ENCODE measurements at regions not wholly inside any gene's neighbourhood (a gene's known extent, or its start where the extent isn't known, plus 50 kb on each side); places are given as distances from the start of the nearest gene placed in this dataset.

DNA sequence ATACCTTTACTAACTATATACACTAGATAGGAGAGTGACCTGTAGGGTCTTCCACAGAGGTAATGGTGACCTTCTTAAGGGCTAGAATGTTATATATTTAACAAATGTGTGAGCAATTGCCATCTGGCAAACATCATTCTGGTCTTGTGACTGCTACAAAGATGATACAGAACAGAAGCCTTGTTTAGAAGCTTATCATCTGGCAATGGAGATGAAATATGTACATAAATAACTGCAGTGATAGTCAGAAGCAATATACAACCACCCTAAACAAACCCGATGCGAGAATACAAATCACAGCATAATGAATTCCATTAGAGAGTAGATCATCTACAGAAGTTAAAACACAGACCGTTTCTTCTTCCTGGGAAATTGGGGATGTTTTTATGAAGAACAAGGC is 952.7 kb upstream of the SLIT2 start:
- no TSS peak for BruUV-seq (replicated peaks)
- no peak overlapping the region for H3K4me2 ChIP-seq
- ChIA-PET CTCF (no interaction called here), POLR2A (ENCODE audit: unreplicated experiment) (no interaction called here)
- no peak for DNase-seq
- no peaks in the 10 kb centered on the region for H4K20me1 ChIP-seq (ENCODE audit: insufficient read depth)
- no peaks in the 10 kb centered on the region for H3K36me3 ChIP-seq (ENCODE audit: low read depth)
- H2AFZ ChIP-seq: no peak overlapping the region
- TF ChIP-seq EZH2 (IDR thresholded peaks at IDR 0.05; ENCODE audit: low read depth): no peak
- TF ChIP-seq, protein P1, sequence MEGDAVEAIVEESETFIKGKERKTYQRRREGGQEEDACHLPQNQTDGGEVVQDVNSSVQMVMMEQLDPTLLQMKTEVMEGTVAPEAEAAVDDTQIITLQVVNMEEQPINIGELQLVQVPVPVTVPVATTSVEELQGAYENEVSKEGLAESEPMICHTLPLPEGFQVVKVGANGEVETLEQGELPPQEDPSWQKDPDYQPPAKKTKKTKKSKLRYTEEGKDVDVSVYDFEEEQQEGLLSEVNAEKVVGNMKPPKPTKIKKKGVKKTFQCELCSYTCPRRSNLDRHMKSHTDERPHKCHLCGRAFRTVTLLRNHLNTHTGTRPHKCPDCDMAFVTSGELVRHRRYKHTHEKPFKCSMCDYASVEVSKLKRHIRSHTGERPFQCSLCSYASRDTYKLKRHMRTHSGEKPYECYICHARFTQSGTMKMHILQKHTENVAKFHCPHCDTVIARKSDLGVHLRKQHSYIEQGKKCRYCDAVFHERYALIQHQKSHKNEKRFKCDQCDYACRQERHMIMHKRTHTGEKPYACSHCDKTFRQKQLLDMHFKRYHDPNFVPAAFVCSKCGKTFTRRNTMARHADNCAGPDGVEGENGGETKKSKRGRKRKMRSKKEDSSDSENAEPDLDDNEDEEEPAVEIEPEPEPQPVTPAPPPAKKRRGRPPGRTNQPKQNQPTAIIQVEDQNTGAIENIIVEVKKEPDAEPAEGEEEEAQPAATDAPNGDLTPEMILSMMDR (conservative IDR thresholded peaks at IDR 0.05): no peak
- H3K27ac ChIP-seq: no peak overlapping the region
- intact Hi-C loops (cut with micrococcal nuclease; ENCODE audit: unreplicated experiment): no loop called here
- H3K4me3 ChIP-seq: no peak overlapping the region
- H3K4me1 ChIP-seq (replicated peaks; ENCODE audit: insufficient read depth): no peaks in the 10 kb centered on the region
- H3F3A ChIP-seq (ENCODE audit: insufficient read depth, low read depth): no peaks in the 10 kb centered on the region
- H3K27me3 ChIP-seq (ENCODE audit: insufficient read depth, low read depth): no peaks in the 10 kb centered on the region
- H3K9me2 ChIP-seq (ENCODE audit: insufficient read depth): no peaks in the 10 kb centered on the region
- H3K79me2 ChIP-seq (ENCODE audit: low read depth): no peaks in the 10 kb centered on the region
- H3K9me3 ChIP-seq (ENCODE audit: insufficient read depth, low read depth): no peaks in the 10 kb centered on the region

DNA sequence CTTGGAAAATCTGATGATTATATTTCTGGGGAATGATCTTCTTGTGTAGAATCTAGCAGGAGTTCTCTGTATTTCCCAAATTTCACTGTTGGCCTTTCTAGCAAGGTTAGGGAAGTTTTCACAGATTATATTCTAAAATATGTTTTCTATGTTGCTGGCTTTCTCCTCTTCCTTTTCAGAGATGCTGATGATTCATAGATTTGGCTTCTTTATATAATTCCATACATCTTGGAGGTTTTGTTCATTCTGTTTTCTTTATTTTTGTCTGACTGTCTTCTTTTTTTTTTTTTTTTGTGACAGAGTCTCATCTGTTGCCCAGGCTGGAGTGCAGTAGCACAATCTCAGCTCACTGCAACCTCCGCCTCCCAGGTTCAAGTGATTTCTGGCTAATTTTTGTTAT is 957.9 kb upstream of the SLIT2 start:
- no TSS peak for BruUV-seq (replicated peaks)
- intact Hi-C loops (cut with micrococcal nuclease; ENCODE audit: unreplicated experiment): no loop called here
- Histone ChIP-seq H3K4me3 (no peak overlapping the region), H3K9me2 (ENCODE audit: insufficient read depth) (no peaks in the 10 kb centered on the region), H3K27ac (no peak overlapping the region), H3K27me3 (ENCODE audit: insufficient read depth, low read depth) (no peaks in the 10 kb centered on the region), H4K20me1 (ENCODE audit: insufficient read depth) (no peaks in the 10 kb centered on the region), H3K9me3 (ENCODE audit: insufficient read depth, low read depth) (no peaks in the 10 kb centered on the region), H3K36me3 (ENCODE audit: low read depth) (no peaks in the 10 kb centered on the region), H3K4me1 (replicated peaks; ENCODE audit: insufficient read depth) (no peaks in the 10 kb centered on the region), H3F3A (ENCODE audit: insufficient read depth, low read depth) (no peaks in the 10 kb centered on the region), H3K4me2 (no peak overlapping the region), H3K79me2 (ENCODE audit: low read depth) (no peaks in the 10 kb centered on the region), H2AFZ (no peak overlapping the region)
- CTCF ChIA-PET: no interaction called here
- POLR2A ChIA-PET (ENCODE audit: unreplicated experiment): no interaction called here
- TF ChIP-seq, protein P1 (conservative IDR thresholded peaks at IDR 0.05): no peak
- no peak for TF ChIP-seq EZH2 (IDR thresholded peaks at IDR 0.05; ENCODE audit: low read depth)
- no peak for DNase-seq

DNA sequence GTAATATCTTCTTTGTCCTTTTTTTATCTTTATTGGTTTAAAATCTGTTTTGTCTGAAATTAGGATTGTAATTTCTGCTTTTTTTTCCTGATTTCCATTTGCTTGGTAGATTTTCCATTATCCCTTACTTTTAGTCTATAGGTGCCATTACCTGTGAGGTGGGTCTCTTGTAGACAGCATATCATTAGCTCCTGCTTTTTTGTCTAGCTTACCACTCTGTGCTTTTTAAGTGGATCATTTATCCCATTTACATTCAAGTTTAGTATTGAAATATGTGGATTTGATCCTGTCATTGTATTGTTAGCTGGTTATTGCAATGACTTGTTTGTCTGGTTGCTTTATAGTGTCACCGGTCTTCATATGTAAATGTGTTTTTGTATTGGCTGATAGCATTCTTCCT is 958.6 kb upstream of the SLIT2 start:
- Histone ChIP-seq H3K9me3 (ENCODE audit: insufficient read depth, low read depth) (no peaks in the 10 kb centered on the region), H3F3A (ENCODE audit: insufficient read depth, low read depth) (no peaks in the 10 kb centered on the region), H3K4me2 (no peak overlapping the region), H3K4me3 (no peak overlapping the region), H4K20me1 (ENCODE audit: insufficient read depth) (no peaks in the 10 kb centered on the region), H3K27me3 (ENCODE audit: insufficient read depth, low read depth) (no peaks in the 10 kb centered on the region), H3K27ac (no peak overlapping the region), H3K79me2 (ENCODE audit: low read depth) (no peaks in the 10 kb centered on the region), H3K9me2 (ENCODE audit: insufficient read depth) (no peaks in the 10 kb centered on the region), H3K36me3 (ENCODE audit: low read depth) (no peaks in the 10 kb centered on the region), H2AFZ (no peak overlapping the region), H3K4me1 (replicated peaks; ENCODE audit: insufficient read depth) (no peaks in the 10 kb centered on the region)
- ChIA-PET POLR2A (ENCODE audit: unreplicated experiment) (no interaction called here), CTCF (no interaction called here)
- TF ChIP-seq EZH2 (IDR thresholded peaks at IDR 0.05; ENCODE audit: low read depth): no peak
- TF ChIP-seq, protein P1 (conservative IDR thresholded peaks at IDR 0.05): no peak
- intact Hi-C loops (cut with micrococcal nuclease; ENCODE audit: unreplicated experiment): no loop called here
- no peak for DNase-seq
- no TSS peak for BruUV-seq (replicated peaks)

All from PC-9 (cell line).